Activated T-cell treated with anti-CD3 and anti-CD28 coated beads, Interleukin-2, amount 50 U/mL, for 48 hours (primary cell): ENCODE measurements at regions not wholly inside any gene's neighbourhood (a gene's known extent, or its start where the extent isn't known, plus 50 kb on each side); places are given as distances from the start of the nearest gene placed in this dataset.

ENCODE experiments used
- DNase-seq, 2 experiments: peaks; one replicate each; pipeline ENCODE4 v3.0.0-alpha.2; 2020

DNA sequence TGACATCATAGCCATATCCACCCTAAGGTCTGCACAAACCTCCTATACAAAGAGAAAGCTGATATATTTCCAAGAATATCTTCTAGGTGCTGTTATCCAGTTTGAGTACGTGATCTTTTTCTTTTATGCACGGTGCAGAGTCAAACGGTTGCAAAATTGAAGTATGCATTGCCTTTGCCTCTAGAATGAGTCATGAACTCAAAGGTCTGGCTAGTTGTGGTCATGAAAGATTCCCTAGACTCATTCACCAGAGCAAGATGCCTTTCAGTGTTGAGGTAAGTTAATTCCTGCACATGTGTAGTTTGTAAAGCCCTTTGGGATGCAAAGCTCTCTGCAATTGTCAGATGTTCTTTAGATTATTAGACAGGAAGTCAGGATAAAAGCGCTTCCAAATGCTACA is 704.4 kb downstream of the PCDH19 start:
- no peak for DNase-seq

DNA sequence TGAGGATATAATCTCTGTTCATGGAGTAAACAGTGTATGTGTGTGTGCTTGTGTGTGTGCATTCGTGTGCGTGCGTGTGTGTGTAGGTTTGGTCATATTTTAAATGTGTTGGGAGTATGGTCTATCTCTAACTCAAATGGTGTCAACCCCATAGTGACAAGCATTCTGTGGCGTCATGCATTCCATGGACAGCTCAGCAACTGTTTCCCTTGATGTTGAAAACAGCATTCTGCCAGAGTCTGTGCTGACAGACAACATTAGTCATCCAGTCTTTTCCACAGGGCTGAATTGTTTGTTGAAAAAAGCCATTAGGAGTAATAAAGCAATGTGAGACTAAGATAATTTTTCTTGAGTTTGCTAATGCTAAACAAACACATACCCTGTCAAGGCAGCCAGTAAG is 706.6 kb downstream of the PCDH19 start:
- no peak for DNase-seq

DNA sequence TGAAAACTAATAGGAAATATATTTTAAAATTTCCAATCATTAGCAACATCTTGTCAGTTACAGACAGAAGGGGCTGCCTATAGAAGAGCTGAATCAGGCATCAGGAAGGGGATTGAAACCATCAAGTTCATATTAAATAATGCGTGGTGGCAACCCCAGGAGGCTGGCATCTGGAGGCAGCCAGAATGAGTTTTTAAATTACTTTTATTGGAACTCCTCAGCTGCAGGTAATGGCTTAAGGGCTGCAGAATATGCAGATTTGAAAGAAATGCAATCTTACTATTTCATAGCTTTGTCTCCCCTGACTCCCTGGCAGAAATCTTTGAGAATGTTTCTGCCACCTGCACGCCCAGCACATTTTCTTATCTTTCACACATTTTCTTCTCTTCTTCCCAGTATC is 711.6 kb downstream of the PCDH19 start:
- DNase-seq, result no peak

DNA sequence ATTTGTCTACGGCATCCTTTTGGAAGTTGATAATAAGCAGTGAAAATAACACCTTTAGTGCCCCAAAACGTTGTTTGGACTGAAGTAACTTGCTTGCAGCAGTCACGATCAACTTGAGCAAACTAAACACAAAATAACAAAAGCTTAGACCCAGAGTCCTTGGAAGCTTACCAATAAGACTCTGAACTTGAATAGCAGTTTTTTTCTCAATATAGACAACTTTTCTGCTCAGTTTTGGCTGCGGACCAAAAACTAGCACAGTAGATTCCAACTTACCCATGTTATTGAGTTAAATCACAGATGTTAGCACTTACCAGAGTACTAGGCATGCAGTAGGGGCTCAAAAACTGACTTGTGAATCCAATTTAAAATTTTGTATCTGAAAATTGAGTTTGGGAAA is 746.9 kb downstream of the PCDH19 start:
- DNase-seq, result no peak

DNA sequence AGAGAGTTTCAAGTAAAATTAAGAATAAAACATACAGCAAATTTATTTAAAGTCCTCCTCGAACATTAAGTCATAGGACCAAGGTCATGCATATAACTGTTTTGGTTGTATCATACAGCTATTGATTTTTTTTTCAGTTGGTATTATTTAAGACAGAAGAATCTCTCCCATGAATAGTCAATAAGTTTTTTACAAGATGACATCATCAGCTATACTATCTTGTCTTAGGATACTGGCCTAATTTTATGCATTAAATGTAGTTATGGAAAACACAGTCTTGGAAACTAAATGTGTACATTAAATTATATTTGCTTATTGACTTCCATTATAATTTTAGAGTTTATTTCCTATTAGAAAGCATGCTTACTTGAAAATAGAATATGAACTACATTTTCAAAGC is 755.9 kb downstream of the PCDH19 start:
- DNase-seq, result no peak

DNA sequence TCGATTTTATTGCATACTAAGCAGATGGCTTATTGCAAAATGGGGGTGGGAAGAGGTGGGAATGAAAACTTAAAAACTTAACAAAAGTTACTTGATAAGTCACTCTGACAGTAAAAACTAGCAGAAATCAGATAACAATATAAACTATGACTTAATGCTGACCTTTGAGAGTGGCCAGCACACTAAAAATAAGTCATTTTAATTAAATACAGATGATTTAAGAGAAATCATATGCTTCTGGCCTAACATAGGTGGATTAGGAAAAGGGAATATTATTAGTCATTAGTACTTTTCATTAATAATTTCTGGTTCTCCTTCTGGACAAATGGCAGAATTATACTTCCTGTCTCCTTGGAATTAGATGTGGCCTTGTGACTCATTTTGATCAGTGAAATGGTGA is 756.7 kb downstream of the PCDH19 start:
- DNase-seq, result no peak

DNA sequence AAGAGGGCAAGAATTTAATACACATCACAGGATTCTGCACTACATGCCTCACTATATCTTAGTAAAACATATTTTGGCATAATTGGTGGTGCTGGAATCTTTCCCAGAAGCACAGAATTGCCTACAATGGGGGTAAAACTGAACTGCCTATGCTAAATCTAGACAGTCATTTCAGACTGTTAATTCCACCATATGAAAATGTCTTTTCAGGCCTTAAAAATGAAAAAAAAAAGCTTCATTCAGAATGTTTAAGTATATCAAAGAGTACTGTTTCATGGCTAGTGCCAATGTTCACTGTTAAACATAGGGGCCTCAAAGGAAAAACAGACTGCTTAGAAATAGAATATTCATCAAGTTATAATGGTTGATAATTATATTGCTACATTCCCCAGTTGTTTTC is 797.0 kb downstream of the PCDH19 start:
- no peak for DNase-seq

DNA sequence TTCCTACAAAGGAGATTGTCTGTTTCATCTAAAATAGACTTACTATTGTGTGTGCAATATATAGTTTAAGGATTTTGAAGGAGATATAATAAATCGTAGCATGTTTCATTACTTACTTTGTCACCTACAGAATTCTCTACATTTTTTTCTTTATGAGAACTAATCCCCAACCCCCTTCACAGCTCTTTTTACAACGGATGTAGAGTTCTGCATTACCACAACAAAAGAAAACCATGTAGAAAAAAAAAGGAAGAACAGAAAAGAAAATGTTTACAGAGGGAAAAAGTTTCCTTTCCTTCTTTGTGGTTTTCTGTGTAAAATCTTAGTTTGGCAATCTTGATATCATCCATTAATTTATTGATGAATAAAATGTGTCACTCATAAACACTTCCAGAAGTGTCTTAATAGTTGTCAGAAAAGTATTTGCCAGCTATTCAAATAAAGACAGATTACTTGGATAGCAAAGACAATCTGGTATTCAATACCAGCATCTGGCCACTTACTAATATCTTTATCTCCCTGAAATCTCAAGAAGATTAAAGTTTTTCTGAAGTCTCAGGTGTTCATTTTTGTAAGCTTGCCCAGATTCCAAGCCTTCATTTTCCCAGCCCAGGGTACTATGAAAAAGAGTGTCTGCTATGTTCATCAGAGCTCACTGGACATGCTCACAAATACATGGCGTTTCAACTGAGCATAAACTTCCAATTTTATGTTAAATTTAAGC is 806.8 kb downstream of the PCDH19 start:
- no peak for DNase-seq

DNA sequence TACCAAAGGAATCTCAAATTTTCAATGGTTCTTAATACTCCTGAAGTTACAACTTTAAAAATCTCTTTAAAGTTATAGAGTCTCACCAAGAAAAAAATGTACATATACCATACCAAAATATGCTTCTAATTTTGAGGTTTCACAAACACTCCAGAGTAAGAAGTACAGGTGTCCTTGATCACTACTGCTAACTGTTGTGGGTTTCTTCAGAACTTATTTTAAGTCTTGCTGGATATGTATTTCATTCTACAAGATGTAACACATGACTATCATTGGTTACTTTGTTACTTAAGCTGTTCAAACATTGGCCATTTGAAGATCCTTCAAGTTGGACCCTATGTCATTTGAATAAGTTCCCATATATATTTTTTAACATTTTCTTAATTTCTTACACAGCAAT is 808.0 kb downstream of the PCDH19 start:
- DNase-seq, result no peak

DNA sequence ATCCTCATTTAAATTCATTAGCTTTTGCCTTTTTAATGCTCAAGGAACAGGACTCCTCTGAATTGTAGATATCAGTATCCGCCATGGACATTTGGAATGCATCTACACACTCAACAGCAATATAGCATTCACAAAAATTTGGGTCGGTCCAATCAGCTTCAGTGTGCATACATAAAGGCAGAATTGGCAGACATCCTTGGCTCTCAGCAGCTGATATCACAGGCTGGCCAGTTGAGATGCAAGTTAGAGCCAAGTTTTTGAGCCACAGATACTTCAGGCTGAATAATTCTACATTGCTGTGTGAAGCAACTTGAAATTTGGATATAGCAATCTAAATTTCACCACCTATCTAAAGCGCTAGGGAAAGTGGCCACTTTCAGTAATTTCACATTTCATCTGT is 821.1 kb downstream of the PCDH19 start:
- no peak for DNase-seq

DNA sequence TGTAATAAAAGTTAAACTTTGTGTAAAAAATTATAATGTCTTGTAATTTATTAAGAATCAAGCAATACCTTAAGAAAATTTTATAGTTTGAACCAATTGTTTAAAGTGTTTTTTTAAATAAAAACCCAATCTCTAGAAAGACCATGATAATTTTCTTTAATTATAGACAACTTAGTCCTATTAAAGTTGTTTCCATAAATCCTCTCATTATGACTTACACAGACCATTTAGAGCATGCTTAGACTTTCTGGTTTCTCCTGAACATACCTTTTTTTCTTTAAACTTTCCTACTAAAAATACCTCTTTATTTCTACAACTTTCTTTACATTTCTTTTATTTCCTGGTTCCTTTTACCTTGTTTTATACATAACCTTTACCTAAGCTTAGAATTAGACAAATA is 837.4 kb downstream of the PCDH19 start:
- no peak for DNase-seq

DNA sequence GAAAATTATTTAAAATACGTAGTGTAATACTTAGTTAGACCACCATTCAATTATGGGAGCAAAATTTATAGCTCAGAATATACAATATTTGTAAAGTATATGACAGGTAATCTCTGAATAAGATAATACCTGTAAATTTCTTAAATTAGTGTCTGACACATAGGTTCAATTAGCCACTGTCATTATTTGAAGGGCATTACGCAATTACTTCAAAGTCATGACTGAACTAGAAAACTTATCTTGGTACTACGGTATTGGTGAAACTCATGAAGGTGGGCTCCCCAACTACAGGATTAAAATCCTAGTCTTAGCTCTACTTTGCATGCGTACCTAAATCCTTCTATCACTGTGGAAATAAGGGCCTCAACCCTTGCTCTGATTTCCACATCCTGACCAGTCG is 860.7 kb downstream of the PCDH19 start:
- DNase-seq, result no peak

DNA sequence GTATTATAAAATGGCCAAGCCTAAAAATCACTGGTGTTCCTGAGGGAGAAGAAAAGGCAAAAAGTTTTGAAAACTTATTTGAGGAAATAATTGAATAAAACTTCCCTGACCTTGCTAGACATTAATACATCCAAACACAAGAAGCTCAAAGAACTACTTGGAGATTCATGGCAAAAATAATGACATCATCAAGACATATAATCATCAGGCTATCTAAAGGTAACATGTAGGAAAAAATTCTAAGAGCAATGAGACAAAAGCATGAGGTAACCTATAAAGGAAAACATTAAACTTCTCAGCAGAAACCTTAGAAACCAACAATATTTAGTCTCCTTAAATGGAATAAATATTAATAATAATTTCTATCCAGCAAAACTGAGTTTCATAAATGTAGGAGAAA is 887.6 kb downstream of the PCDH19 start:
- DNase-seq, result no peak

DNA sequence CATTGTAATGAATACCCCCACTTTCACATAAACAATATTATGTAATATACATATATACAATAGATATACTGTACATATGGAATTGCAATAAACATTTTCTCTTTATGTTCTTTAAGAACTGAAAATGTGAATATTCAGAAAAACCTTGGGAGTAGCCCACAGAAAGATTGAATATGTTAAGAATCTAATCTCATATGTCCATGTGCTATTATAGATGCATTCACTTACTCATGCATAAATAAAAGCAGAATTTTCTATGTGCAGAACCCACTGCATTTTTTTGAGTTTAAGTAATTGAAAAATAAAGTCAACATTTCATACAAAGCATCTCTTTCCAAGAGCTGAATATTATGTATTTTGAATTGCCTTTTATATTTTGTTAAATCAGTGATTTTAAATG is 902.3 kb downstream of the PCDH19 start:
- DNase-seq, result no peak

DNA sequence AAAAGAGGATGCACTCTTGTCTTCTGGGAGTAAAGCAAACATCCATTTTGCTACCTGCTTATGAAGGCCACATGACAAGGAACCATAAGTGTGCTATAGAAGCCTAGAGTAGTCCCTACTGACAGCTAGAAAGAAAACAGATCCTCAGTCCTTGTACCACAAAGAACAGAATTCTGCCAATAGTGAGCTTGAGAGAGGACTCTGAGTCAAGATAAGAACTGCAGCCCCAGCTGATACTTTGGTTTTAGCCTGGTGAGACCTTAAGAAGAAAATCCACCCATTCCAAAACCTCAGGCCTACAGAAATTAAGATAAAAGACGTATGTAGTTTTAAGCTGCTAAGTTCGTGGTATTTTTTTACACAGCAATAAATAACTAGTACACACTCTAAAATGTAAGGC is 914.6 kb downstream of the PCDH19 start:
- DNase-seq, result no peak

DNA sequence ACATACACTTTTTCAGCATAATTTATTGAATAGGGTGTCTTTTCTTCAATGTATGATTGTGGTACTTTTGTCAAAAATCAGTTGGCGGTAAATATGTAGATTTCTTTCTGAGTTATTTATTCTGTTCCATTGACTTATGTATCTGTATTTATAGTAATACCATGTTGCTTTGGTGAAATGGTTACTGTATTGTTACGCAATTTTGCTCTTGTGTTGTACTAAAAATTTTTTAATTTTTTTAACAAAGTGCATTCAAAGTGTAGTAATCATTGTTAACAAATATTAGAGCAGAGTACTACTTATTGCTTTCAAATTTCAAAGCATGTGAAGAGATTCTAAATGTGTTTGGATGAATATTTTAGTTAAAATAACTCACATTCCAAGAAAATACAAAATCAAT is 915.4 kb downstream of the PCDH19 start:
- DNase-seq, result no peak

DNA sequence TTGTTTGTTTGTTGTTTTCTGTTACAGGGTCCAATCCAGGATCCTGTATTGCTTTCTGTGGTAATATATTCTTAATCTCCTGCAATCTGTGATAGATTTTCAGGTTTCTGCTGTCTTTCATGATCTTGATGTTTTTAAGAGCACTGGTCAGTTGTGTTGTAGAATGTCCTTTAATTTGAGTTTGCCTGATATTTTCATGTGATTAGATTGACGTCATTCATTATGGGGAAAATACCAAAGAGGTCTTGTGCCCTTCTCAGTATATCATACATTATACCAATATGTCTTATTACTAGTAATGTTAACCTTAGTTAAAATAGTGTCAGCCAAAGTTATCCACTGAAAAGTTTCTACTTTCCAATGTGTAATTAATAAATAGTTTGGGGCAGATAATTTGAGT is 929.3 kb downstream of the PCDH19 start:
- no peak for DNase-seq

DNA sequence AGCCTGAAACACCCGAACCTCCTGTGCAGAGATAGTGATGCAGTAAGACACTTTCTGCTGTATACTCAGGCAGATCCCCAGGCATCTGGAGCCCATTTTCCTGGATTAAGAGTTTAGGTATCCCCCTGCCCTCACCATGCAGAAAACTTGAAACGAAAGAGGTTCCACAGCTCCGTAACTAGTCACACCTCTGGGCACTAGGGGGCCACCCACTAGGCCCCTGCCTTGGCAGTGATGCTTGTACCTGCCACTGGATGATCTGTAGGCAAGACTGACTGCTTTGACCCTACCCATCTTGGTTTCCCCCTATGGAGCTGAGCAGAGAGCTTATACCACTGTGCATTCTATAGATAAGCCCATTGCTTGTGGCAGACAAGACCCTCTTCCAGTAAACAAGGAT is 940.6 kb downstream of the PCDH19 start:
- no peak for DNase-seq

DNA sequence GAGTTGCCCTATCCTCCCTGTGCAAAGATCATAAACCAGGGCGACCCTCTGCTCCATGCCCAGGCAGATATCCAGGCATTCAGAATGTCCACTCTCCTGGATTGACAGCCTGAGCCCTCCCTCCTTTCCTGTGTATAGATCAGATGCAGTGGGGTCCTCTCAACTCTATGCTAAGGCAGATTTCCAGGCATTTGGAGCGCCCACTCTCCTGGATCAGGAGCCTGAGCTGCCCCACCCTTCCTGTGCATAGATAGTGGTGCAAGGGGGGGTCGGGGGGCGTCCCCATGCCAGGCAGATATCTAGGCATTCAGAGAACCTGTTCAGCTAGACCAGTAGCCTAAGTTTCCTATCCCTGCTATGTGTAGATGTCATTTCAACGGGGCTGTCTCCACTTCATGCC is 941.1 kb downstream of the PCDH19 start:
- no peak for DNase-seq

DNA sequence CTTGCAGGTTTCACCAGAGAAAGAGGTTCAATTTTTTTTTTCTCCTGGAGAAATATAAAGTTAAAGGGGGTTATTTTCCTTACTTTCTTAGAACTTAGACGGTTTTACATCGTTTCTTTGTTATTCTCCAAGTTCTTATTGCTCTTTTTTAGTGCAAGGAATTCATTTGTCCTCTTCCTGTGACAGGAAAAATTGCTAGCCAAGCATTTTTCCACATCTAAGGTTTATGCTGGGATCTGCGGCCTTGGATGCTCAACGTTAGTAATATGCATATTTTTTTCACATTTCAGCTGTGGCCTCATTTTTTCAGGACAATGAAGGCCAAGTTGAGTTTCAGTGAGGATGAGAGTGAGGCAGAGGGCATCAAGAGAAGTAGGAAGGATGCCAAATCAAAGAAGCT is 948.9 kb downstream of the PCDH19 start:
- DNase-seq, result no peak

DNA sequence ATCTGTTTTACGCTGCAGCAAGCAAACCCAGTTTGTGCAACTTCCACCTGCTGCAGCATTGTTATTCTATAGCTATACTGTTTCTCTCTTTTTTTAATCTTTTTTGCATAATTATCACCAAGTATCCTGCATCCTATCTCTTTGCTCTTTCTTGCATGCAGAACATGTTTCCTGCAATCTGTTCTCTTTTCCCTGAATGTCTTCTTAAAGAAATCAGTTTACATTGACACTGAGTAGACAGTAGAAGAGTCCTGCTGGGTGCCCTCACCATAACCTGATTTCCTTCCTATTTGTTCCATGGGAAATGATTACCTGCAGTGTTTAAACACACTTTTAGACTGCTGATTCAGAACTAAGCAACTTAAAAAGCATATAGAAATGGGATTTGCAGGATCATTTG is 964.7 kb downstream of the PCDH19 start:
- no peak for DNase-seq

DNA sequence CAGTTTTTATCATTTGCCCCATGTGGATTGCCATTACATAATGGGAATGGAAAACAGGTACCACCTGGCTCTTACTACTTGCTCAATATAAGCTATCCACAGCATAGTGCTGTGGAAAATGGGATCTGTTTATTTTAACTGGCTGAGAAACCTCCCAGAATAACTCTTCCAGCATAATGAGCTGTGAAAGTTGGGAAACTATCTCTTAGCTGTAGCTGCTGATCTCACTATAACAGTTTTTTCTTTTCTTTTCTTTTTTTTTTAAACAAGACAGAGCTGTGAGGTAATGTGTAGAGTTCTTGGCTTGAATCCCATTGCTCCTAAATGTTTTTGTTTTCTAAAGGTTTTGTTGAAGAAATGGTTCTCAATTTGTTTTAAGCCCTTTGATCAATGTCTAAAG is 988.3 kb downstream of the PCDH19 start:
- DNase-seq, result no peak

DNA sequence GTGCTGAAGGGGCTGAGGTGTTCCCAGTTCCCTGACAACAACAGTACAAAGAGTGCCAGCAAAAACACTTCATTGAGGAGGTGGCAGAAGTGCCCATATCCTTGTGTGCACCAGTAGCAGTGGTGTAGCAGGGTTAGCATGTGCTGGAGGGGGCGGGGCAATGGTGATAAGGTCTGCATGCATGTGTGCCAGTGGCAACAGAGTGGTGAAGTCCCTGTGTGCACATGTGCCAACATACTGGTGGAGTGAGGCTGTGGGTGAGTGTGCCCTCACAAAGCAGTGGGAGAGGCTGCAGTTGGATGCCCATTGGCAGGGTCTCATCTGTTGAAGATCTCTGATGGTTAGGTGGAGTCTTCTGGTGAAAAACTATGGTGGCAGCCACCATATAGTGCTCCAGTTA is 994.6 kb downstream of the PCDH19 start:
- DNase-seq, result no peak

DNA sequence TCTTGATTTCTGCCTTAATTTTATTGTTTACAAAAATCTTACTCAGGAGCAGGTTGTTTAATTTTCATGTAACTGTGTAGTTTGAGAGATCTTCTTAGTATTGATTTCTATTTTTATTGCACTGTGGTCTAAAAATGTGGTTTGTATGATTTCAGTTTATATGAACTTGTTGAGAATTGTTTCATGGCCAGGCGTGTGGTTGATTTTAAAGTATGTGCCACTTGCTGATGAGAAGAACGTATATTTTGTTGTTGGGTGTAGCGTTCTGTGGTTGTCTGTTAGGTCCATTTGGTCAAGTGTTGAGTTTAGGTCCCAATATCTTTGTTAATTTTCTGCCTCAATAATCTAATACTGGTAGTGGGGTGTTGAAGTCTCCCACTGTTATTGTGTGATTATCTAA is 996.8 kb downstream of the PCDH19 start:
- DNase-seq, result no peak

DNA sequence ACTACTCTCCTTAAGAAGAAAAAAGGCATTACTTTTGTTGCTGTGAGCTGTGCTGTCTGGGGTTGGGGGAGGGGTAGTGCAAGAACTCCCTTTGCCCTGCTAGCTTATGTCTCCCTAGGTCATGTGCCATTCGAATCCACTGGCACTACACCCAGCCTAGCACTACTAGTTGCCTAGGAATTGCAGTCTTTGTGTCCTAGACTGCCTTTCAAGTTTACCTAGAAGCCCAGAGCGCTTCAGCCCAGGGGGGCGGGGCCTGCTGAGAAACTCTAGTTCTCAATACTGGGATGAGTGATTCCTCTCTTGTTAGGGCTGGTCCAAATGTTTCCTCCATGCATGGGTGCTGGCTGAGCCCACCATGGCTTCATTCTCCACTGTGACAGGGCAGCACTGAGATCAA is 1011.5 kb downstream of the PCDH19 start:
- no peak for DNase-seq

DNA sequence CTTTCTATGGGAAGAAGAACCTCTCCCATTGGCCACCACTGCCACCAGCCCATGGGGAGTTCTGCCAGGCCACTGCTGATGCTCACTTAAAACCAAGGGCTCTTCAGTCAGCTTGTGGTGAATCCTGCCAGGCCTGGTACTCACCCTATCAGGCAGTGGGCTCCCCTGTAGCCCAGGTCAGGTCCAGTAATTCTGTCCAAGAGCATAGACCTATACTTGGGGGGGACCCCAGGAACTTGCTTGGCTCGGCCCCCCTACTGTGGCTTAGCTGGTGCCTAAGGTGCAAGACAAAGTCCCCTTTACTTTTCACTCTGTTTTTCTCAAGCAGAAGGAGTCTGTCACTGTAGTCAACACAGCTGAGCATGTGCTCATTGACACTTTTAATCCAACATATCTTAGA is 1012.2 kb downstream of the PCDH19 start:
- DNase-seq, result no peak
